ENCODE measurements at regions not wholly inside any gene's neighbourhood (a gene's known extent, or its start where the extent isn't known, plus 50 kb on each side); places are given as distances from the start of the nearest gene placed in this dataset.

GRCh38 chr2:106720026-106720425, 165.9 kb downstream of the ST6GAL2 start:
- DNase-seq, result no peak

DNA sequence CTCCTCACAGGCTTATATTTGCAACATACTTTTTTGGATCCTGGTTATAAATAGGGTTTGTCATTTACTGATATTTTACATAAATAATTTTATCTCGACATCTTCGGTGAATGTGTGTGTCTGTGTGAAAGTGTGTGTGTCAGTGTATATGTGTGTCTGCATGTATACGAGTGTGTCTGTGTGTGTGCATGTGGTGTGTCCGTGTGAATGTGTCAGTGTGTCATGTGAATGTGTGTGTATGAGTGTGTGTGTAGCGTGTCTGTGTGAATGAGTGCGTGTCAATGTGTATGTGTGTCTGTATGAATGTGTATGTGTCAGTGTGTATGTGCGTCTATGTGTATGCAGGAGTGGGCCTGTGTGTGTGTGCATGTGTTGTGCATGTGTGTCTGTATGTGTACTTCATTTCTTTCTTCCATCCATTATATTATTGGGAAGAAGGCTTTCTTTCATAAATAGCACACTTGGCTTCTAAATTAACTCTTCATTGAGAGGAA, 161.6 kb downstream of the ST6GAL2 start:
- no peak for DNase-seq

- DNase-seq, result peak; percentile 55
Measured at GRCh38 chr2:106734165-106734564, 151.8 kb downstream of the ST6GAL2 start.

DNA sequence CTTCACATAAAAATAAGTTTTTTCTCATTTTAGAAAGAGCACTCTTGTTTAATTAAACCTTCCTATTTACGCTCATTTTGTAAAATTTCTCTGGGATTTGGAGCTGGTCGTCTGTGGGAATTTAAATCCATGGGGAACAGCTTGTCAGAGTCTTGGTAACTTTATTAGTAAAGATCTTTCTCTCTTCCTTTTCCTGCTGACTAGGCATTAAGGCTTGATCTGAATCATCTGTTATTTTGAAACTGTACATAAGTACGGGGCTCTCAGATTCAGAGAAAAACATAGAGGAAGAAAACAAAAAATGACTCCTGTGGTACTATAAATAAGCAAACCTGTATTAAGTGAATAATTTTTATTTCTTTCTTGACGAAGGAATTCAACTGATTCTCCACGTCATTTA, 150.2 kb downstream of the ST6GAL2 start:
- no peak for DNase-seq

DNA sequence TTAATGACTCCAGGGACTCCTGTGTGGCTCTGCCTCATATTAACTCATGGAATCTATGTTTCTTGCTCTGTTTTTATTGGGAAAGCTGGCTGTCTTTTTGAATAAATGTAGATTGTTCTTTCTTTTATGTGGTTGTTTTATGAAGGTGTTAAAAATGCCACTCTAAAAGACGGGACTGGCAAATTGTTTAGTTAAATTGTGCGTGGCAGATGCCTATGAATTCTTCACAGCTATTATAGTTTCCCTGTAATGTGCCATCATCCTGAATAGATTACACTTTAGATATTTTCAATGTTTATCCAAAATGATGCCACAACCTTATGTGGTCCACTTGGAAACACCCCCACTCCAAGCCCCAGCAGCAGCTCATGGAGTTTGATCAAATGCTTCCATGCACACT, 149.7 kb downstream of the ST6GAL2 start:
- DNase-seq, result no peak

- peak; percentile 87 for DNase-seq
Measured at GRCh38 chr2:106745468-106745867, 140.5 kb downstream of the ST6GAL2 start.

DNA sequence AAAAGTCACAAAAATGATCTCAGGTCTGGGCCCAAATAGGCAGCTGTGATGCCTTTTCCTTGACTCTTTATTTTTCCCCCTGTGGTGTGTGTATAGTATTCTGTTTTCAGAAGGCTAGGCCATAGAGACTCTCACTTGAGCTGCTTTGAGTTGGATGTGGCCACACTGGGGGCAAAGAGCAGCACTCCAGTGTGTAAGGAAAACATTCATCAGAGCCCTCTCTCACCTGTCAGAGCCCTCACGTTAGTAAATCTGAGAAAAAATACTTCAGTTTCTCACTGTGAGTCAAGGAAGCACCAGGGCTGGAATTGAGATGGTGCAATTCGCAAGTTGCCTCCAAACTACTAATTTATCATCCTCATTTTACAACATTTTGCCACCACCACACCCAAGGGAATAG, 136.1 kb downstream of the ST6GAL2 start:
- DNase-seq, result no peak

Data from COR-L47 (cell line).